H54 (cell line): ENCODE measurements at regions not wholly inside any gene's neighbourhood (a gene's known extent, or its start where the extent isn't known, plus 50 kb on each side); places are given as distances from the start of the nearest gene placed in this dataset.

Experiments used
- DNase-seq: peaks from one replicate; pipeline ENCODE4 v3.0.0; 2011; ENCODE audit warnings: low spot score, mixed read lengths; ENCODE audit not compliant: insufficient read length
- FAIRE-seq: peaks from 3 replicates; lab custom pipeline; 2011; peaks lifted over from hg19 to GRCh38; lab: Jason Lieb, UNC
- POLR2A ChIP-seq: IDR thresholded peaks from 2 replicates; pipeline ENCODE4 v1.6.1; 2011; ENCODE audit warnings: low read depth, mild to moderate bottlenecking, low read length

DNA sequence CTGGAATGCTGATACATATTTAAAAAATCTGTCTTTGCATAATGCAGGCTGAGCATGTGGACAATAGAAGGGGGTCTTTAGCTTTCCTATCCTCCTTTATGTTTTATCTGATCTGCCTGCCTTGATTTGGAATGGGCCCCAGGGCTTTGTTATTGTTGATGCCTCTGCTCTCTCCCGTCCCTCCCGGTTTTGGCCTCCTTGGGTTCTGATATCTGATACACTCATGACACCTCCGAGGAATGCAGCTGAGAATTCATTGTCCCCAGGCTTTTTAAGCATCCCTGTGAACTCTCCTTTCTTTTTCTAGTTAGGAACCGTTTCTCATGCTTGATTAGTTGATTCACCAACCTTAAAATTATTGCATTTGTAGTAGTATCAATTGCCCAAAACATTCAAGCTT is 185.5 kb upstream of the RALGAPA2 start:
- FAIRE-seq (no peak), DNase-seq (no peak)
- TF ChIP-seq POLR2A: no peak

DNA sequence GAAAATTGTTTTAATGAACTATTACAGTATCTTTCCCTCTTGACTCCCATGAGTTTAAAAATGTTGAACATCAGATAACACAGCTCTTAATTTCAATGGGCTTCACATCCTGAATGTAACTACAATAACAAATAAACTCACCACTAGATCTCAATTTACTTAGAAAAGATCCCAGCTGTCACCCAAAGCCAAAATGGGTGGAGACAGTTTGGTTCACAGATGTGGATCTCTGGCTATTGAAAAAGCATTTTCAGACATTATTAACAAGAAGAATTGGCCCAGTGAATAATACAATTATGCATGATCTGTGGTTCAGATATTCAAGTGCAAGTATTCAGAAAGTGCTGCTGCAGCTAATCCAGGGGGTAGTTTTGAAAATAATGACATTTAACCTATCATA is 184.7 kb upstream of the RALGAPA2 start:
- no peak for FAIRE-seq
- no peak for TF ChIP-seq POLR2A
- DNase-seq: no peak

DNA sequence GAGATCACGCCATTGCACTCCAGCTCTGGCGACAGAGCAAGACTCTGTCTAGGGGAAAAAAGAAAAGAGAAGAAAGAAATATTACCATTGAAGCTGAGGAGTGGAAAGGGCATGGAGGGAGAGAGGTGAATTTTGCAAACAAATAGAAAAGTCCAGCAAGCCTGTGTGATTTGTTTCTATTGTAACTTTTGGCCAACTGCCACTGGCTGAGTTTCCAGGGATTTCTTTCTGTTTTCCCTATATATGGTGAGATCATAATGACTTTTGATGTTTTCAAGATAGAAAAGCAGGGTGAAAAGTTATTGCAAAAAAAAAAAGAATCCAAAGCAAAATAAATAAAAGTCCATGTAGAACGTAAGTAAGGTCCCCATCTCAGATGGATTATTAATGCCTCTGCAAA is 184.2 kb upstream of the RALGAPA2 start:
- DNase-seq (no peak), FAIRE-seq (no peak)
- TF ChIP-seq POLR2A: no peak

DNA sequence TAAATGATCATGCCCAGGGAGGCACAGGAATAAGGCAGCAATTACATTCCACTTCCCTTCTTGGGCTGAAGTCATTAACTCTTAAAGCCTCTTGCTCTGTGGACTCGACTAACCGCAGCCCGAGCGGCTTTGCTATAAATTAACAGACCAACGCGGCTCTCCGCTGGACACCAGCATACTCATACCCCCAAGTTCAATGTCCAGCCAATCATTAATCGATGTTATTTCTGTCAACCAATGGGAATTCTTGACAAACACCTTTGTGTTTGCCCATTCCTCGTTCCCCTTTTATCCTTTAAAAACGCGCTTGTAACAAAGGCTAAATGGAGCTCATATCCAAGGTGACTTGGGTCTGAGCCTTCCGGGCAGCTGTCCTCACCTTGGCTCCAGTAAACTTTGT is 183.1 kb upstream of the RALGAPA2 start:
- no peak for TF ChIP-seq POLR2A
- FAIRE-seq: no peak

DNA sequence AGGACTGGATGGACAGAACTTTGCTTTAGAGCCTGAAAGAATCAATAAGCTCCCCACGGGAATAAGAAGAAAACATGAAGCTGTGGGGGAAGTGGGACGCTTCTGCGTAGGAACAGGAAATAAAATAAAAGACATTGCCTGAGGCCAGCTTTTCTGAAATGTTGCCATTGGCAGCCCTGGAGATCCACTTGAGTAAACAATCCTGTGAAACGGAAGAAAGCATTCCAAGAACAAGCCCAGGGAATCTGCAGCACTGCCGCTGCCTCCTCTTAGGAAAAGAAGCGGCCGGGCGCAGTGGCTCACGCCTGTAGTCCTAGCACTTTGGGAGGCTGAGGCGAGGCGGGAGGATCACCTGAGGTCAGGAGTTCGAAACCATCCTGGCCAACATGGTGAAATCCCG is 182.3 kb upstream of the RALGAPA2 start:
- no peak for TF ChIP-seq POLR2A
- DNase-seq (no peak), FAIRE-seq (no peak)

More for the DNA sequence above, 183.1 kb upstream of the RALGAPA2 start:
- DNase-seq: no peak

DNA sequence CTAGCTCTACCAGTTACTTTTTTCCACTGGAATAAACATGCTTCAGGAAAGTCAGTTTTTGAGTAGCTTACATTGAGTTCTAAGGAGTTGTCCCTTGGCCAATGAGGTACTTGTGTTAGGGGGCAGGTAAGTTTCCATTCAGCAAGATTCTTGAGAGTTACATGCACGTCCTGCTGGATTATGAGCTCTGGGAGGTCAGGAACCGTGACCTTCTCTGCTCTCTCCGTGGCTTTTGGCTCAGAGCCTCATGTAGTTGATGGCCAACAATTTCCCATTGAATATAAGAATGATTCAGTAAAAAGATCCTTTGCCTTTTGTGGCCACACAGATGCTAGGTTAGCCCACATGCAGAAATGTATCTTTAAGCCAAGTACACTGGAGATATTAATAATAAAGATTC is 181.8 kb upstream of the RALGAPA2 start:
- no peak for DNase-seq
- no peak for FAIRE-seq
- TF ChIP-seq POLR2A: no peak

DNA sequence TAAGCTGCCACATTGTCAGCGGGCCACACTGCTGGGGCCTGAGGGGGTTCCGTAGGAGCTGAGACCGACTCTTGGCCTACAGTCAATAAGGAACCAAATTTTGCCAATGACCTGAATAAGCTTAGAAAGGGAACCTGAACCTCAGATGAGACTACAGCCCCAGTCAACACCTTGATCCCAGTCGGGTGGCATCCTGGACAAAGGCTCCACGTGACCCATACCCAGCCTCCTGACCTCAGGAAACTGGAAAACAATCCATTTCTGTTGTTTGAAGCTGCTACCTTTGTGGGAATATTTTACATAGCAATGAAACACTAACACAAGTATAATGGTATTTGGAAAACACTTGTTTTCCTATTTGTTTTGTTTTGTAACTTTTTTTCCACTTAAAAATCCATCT is 179.9 kb upstream of the RALGAPA2 start:
- DNase-seq (no peak), FAIRE-seq (no peak)
- no peak for TF ChIP-seq POLR2A

DNA sequence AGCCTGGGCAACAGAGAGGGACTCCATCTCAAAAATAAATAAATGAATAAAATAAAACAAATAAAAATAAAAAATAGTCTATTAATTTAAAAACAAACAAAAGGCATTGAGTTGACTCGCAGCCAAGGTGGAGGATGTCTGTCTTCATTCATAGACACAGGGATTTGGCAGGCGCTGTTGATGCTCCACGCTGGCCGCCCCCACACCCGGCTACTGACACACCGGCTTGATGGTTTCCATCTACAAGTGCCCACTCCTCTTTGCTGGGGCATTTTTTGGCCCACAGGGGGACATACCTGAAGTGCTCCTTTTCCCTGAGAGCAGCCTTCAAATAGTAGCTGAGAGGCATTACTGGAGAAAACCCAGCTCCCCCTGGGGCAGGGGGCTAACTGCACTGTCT is 178.3 kb upstream of the RALGAPA2 start:
- FAIRE-seq: no peak

DNA sequence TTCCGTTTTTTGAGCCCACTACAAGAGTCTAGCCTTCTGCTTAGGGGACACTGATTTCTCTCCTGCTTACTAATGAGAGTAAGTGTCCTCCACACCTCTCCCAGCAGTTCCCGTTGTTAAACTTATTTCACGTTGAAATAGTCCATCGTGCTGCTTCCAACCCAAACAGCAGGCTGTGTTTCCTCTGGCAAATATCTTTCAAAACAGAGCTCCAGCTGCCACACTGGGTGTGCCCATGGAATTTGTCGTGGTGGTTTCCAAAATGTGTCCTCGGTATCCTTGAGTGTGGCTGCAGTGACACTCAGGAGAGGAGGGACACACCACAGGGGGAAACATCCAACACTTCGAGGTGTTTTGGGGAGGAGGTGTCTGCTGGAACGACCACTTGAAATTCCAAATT is 176.5 kb upstream of the RALGAPA2 start:
- FAIRE-seq (no peak), DNase-seq (no peak)
- no peak for TF ChIP-seq POLR2A

More for the DNA sequence above, 178.3 kb upstream of the RALGAPA2 start:
- no peak for DNase-seq
- no peak for TF ChIP-seq POLR2A

DNA sequence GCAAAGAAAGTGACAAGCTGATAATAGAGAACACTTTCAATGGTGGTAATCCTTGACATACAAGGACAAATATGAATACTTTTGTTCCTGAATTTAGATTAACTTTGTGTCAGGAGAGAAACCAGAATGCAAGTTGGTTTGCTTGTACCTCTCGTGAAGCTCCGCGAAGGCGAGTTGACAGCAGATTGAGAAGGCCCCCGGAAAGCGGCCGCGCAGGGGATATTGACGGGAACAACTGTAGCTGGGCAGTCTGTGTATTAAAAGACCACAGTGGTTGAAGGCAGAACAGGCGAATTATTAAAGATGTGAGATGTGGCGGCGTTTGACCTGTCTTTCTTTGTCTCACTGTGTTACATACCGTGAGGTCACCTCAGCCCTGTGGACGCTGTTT is 175.8 kb upstream of the RALGAPA2 start:
- DNase-seq (no peak), FAIRE-seq (no peak)
- TF ChIP-seq POLR2A: no peak

DNA sequence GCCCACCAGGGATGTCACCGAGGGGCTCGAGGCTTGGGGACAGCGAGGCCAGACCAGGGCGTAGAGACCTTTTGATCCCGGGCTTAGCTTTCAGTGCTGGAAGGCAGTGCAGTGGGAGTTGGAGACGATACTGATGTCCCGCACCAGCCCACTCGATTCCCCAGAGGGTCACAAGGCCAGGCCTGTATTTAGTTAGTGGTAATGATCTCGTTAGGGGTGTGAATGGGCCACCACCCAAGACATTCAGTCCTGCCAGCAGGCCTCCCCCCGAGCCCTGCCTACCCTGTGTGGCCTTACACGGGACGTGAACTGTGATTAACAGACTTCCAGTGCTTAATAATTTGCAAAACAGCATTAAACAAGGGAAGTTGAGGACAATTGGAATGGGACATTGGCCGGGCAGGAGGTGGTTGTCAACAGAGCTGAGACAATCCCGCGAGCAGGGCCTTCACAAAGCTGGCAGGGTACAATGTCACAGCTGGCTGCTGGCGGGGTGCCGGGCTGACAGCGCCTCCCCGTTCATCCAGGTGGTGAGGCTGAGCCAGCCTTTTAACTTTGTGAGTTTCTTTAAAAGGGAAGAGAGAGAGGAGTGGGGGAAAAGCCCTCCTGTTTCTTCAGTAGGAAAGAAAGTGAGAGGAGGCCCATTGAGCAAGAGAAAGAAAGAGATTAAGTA is 175.3 kb upstream of the RALGAPA2 start:
- FAIRE-seq: no peak
- no peak for TF ChIP-seq POLR2A

DNA sequence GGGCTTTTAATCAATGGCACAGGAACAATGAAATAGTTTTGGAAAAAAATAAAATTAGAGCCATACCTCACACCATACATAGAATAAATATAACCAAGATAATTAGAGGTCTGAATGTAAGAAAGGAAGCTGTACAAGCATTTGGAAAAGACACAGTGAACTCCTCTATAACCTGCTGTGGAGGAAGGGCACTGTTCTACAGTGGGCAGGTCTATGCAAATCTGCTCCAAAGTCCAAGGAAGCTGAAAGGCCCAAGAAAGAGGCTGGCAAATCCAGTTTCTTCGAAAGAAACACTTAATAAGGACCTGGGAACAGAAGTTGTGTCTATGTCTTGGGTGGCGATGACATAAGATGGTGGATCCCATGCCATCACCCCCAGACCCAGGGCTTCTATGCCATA is 169.4 kb upstream of the RALGAPA2 start:
- DNase-seq: no peak
- no peak for FAIRE-seq
- no peak for TF ChIP-seq POLR2A

More for the DNA sequence above, 175.3 kb upstream of the RALGAPA2 start:
- DNase-seq: no peak

DNA sequence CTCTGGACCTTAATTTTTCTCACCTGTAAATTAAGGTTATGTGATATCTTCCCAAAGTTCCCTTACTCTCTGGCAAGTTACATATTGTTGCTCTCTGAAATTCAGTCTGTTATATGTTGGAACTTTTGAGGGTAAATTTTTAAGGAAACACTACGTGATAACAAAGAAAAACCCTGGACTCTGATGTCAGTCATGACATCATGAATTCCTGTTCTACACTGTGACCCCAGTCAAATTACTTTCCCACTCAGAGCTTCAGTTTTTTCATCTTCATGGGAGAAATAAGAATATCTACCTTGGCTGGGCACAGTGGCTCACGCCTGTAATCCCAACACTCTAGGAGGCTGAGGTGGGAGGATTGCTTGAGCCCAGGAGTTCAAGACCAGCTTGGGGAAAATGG is 164.6 kb upstream of the RALGAPA2 start:
- no peak for DNase-seq
- no peak for FAIRE-seq
- TF ChIP-seq POLR2A: no peak

DNA sequence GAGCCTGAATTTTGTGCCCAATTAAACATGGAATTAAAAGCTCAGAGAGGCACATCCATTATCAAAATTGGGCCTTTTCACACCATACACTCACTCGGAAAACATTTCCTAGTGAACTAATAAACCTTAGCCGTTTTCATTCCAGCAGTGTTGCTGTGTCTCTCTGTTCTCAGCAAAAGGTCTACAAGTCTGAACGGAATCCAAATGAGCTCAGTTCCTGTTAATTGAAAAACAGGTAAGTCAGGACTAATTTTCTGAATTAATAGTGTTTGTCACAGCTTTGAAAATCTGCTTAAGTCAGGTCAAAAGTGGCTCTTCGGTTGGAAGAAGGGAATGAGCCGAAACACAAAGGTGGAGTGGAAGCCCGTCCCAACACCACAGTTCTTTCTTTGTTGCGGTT is 163.3 kb upstream of the RALGAPA2 start:
- TF ChIP-seq POLR2A: no peak
- DNase-seq (no peak), FAIRE-seq (no peak)

DNA sequence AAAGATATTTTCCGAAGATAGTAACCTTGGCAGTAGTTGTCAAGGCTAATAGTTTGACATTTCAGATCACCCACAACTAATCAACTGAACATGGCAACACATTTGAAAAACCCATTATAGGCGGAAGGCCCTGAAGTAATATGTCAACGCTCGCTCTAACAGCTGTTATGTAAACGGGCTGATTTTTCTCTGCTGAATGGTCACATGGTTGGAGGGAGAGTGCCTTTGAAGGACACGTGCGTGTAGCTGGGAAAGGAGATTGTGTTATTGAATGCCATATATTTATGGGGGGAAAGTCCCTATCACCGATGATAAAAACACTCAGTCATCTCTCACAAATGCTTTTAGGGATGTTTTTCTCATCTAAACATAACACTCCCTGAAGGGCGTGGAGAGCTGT is 160.0 kb upstream of the RALGAPA2 start:
- no peak for DNase-seq
- no peak for TF ChIP-seq POLR2A
- no peak for FAIRE-seq
